AG04450 (cell line): ENCODE measurements at regions not wholly inside any gene's neighbourhood (a gene's known extent, or its start where the extent isn't known, plus 50 kb on each side); places are given as distances from the start of the nearest gene placed in this dataset.

ENCODE experiments used
- CTCF ChIA-PET: fragments of 300-600, 350-600 bp; formaldehyde crosslinking; extraction: SDS; loops from one replicate; lab custom pipeline; 2022; ENCODE audit warnings: antibody characterized with exemption, inconsistent platforms; lab: Charles Lee
- POLR2A ChIA-PET: fragments of 350-600 bp; formaldehyde crosslinking; extraction: SDS; loops from one replicate; lab custom pipeline; 2021; ENCODE audit warnings: antibody characterized with exemption, inconsistent platforms; lab: Yijun Ruan, JAX
- DNase-seq: peaks from one replicate; pipeline ENCODE4 v3.0.0-alpha.2; 2011; ENCODE audit warnings: low read depth, low spot score
- H3K27ac ChIP-seq: one replicate; pipeline ENCODE4 v1.5.1; 2012; ENCODE audit warnings: low read depth, low read length, control low read depth
- H3K27me3 ChIP-seq: one replicate; pipeline ENCODE4 v1.6.0; 2012; ENCODE audit warnings: low read length; ENCODE audit not compliant: control insufficient read depth, insufficient read depth
- H3K4me3 ChIP-seq: 2 replicates; pipeline ENCODE4 v1.5.1; 2011; ENCODE audit warnings: mild to moderate bottlenecking, low read depth, low read length, control low read depth
- H3K9me3 ChIP-seq: 2 replicates; pipeline ENCODE4 v1.5.1; 2012; ENCODE audit warnings: low read length; ENCODE audit not compliant: control insufficient read depth, insufficient read depth
- TF ChIP-seq, protein P1 (sequence below): IDR thresholded peaks from 2 replicates; pipeline ENCODE4 v1.5.1; 2011; ENCODE audit warnings: low read depth, low read length, control low read depth, inconsistent platforms

DNA sequence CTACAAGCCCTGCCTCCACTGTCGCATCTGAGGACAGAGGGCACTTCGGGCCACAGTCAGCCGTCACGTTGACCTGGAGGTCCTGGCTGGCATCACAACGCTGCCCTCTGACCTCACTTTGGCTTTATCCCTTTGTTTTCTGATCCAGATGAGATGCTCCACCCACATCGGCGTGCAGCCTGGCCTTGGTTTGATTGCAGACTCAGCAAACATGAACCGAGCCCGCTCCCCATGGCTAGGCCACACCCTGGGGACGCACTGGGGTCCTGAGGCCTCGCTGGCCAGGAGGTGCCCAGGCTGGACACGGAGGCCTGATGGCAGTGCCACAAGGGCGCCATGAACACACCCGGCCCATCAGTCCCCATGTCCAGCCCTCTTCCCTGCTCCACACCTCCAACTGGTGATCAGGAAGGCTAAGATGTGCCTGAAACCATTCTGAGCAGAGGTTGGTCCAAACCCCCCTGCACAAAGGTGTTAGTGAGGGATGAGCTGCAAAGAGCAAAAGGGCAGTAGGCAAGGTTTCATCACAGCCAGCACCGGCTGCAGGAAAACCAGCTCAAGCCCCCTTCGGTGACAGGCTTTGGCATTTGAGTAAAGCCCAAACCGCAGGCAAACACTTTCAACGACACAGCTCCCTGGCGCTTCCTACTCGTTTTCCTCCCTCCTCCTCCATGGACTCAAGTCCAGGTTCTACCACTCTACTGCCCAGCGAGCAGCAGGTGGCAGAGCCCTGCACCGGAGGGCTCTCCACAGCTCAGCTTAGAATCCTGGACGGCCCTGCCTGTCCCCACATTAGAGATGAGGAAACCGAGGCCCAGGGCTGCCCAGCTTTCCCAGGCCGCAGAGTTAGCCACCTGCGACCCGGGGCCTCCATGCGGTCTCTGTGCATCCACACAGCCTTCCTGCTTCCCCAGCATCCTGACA, 165.8 kb downstream of the NUP210 start:
- Histone ChIP-seq H3K27ac (no peak overlapping the region), H3K4me3 (no peak overlapping the region), H3K27me3 (peaks cover 14% of the 10 kb centered on the region), H3K9me3 (no peaks in the 10 kb centered on the region)
- TF ChIP-seq, protein P1, sequence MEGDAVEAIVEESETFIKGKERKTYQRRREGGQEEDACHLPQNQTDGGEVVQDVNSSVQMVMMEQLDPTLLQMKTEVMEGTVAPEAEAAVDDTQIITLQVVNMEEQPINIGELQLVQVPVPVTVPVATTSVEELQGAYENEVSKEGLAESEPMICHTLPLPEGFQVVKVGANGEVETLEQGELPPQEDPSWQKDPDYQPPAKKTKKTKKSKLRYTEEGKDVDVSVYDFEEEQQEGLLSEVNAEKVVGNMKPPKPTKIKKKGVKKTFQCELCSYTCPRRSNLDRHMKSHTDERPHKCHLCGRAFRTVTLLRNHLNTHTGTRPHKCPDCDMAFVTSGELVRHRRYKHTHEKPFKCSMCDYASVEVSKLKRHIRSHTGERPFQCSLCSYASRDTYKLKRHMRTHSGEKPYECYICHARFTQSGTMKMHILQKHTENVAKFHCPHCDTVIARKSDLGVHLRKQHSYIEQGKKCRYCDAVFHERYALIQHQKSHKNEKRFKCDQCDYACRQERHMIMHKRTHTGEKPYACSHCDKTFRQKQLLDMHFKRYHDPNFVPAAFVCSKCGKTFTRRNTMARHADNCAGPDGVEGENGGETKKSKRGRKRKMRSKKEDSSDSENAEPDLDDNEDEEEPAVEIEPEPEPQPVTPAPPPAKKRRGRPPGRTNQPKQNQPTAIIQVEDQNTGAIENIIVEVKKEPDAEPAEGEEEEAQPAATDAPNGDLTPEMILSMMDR = no peak
- CTCF ChIA-PET = no interaction called here
- DNase-seq = no peak
- POLR2A ChIA-PET = no interaction called here

DNA sequence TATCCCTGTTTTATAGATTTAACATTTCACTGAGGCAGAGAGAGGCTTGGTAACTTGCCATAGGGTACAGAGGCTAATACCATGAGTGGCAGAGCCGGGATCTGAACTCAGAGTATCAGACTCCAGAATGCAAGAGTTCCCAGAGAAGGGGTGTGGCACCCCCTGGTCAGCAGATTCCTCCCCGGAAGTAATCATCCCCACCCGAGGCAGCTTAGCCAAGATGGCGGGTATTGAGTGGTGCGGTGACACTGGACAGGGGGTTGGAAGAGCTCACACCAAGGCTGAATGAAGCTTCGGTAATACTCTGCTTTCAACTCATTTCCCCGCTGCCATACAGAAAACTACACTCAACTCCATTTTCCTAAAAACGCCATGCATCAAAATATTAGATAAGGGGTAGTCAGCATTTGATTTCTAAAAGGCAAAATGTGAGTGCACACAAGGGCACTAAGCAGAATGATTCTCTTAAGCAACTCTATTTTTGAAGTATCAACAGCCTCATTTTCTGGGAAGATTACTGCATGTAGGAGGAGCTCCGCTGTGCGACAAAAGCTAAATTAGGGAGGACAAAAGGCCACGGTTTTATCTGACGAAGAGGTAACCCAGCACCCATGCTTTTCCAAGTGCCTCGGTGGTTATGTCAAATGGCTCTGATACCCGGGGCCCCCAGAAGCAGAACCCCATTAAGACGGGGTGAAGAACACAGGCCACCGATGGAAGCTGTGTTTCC, 166.7 kb downstream of the NUP210 start:
- peaks cover 15% of the 10 kb centered on the region for H3K27me3 ChIP-seq
- TF ChIP-seq, protein P1 = no peak
- CTCF ChIA-PET = no interaction called here
- no peak overlapping the region for H3K27ac ChIP-seq
- DNase-seq = no peak
- no peaks in the 10 kb centered on the region for H3K9me3 ChIP-seq
- H3K4me3 ChIP-seq = no peak overlapping the region
- POLR2A ChIA-PET = no interaction called here

DNA sequence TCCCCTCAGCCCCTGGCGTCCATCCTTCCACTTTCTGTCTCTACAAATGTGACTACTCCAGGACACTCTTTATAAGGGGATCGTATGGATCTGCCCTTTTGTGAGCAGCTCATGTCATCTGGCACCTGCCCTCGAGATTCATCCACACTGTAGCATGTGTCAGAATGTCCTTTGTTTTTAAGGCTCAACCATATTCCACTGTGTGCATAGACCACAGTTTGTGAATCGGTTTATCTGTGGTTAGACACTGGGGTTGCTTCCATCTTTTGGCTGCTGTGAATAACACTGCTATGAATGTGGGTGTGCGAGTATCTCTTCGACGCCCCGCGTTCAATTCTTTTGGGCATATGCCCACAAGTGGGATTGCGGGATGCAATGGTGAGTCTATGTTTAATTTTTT, 167.9 kb downstream of the NUP210 start:
- Histone ChIP-seq H3K4me3 (no peak overlapping the region), H3K27ac (no peak overlapping the region), H3K9me3 (no peaks in the 10 kb centered on the region), H3K27me3 (peaks cover 8% of the 10 kb centered on the region)
- DNase-seq = no peak
- CTCF ChIA-PET = interaction anchor here (1.5 kb wide), 1 partner anchor 201 kb away, joined by 3 read pairs; no protein-coding TSS in a partner anchor
- POLR2A ChIA-PET = no interaction called here
- TF ChIP-seq, protein P1 = no peak

DNA sequence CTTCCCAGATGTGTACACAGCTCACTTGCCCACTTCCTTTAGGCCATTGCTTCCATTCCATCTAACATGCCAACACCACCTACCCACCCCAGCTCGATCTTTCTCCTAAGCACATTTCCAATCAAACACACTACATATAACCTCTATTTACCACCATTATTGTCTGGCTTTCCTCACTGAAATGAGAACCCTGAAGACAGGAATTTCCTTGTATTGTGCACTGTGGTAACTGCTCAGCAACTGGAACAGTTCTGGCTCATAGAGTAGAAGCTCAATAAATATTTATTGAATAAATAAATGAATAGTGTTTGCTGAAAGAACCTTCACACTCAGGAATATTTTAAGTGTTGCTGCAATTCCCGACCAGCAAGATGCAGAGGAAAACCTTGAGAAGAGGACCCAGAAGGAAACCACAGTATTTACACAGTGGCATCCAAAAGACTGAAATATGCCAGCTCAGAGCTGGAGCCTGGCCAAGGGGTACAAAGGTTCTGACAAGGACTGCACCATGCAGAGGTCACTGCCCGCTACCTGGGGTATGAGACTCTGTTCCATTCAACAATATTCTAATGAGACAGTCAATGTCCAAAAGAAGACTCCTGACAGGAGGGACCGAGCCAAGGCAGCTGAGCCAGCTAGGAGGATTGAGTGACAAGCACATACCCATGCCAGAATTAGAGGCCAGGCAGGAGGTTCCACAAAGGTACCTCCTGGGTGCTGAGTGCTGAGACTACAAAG, 168.8 kb downstream of the NUP210 start:
- TF ChIP-seq, protein P1 = no peak
- no peak for DNase-seq
- Histone ChIP-seq H3K4me3 (no peak overlapping the region), H3K27ac (no peak overlapping the region), H3K27me3 (peaks cover 4% of the 10 kb centered on the region), H3K9me3 (no peaks in the 10 kb centered on the region)
- CTCF ChIA-PET = interaction anchor here (1.5 kb wide), 1 partner anchor 202 kb away, joined by 3 read pairs; no protein-coding TSS in a partner anchor
- POLR2A ChIA-PET = no interaction called here
